Type B pancreatic cell (in vitro differentiated cells): ENCODE measurements at regions not wholly inside any gene's neighbourhood (a gene's known extent, or its start where the extent isn't known, plus 50 kb on each side); places are given as distances from the start of the nearest gene placed in this dataset.

ENCODE experiments used
- DNase-seq: peaks from one replicate; pipeline ENCODE4 v3.0.0; 2021; ENCODE audit warnings: mixed read lengths; ENCODE audit not compliant: unreplicated experiment; ENCODE audit errors: extremely low spot score
- H3K27ac Mint-ChIP-seq: 2 replicates; pipeline ENCODE4 v1.8.0; 2021; ENCODE audit warnings: mild to moderate bottlenecking, mixed read lengths
- H3K27me3 Mint-ChIP-seq: 2 replicates; pipeline ENCODE4 v1.8.0; 2021; ENCODE audit warnings: mixed read lengths
- H3K36me3 Mint-ChIP-seq: 2 replicates; pipeline ENCODE4 v1.8.0; 2021; ENCODE audit warnings: mixed read lengths
- H3K4me1 Mint-ChIP-seq: one replicate; pipeline ENCODE4 v1.8.0; 2021; ENCODE audit warnings: mixed read lengths; ENCODE audit not compliant: unreplicated experiment
- H3K4me3 Mint-ChIP-seq: 2 replicates; pipeline ENCODE4 v1.8.0; 2021; ENCODE audit warnings: mild to moderate bottlenecking, mixed read lengths
- H3K9me3 Mint-ChIP-seq: 2 replicates; pipeline ENCODE4 v1.8.0; 2021; ENCODE audit warnings: mixed read lengths
- TF ChIP-seq, protein P1 (sequence below): fragments of 200-600 bp; sonication (generic); conservative IDR thresholded peaks from 2 replicates; pipeline ENCODE4 v1.5.0; 2021; ENCODE audit warnings: antibody characterized with exemption, mild to moderate bottlenecking

DNA sequence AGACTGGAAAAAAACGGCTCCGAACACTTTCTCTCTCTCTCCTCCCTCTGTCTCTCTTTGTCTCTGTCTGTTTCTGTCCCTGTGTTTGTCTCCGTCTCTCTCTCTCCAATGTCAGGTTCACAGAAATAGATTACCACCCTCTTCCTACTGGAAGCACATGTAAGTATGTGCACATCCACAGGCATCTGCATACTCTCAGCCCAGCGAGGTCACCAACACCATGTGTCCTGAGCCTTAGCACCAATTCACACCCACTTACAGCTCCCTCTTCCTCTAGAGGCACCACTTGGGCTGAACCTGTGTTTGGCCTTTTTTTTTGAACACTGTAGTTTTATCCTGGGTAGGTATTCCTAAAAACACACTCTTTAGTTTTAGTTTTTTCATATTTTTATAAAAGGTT, 130.5 kb downstream of the ETS2 start:
- Mint-ChIP-seq H3K36me3 (no peaks in the 10 kb centered on the region), H3K9me3 (no peaks in the 10 kb centered on the region), H3K27me3 (no peaks in the 10 kb centered on the region), H3K4me3 (no peak overlapping the region), H3K27ac (no peak overlapping the region), H3K4me1 (peaks cover 9% of the 10 kb centered on the region)
- no peak for DNase-seq
- TF ChIP-seq, protein P1, sequence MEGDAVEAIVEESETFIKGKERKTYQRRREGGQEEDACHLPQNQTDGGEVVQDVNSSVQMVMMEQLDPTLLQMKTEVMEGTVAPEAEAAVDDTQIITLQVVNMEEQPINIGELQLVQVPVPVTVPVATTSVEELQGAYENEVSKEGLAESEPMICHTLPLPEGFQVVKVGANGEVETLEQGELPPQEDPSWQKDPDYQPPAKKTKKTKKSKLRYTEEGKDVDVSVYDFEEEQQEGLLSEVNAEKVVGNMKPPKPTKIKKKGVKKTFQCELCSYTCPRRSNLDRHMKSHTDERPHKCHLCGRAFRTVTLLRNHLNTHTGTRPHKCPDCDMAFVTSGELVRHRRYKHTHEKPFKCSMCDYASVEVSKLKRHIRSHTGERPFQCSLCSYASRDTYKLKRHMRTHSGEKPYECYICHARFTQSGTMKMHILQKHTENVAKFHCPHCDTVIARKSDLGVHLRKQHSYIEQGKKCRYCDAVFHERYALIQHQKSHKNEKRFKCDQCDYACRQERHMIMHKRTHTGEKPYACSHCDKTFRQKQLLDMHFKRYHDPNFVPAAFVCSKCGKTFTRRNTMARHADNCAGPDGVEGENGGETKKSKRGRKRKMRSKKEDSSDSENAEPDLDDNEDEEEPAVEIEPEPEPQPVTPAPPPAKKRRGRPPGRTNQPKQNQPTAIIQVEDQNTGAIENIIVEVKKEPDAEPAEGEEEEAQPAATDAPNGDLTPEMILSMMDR = no peak

DNA sequence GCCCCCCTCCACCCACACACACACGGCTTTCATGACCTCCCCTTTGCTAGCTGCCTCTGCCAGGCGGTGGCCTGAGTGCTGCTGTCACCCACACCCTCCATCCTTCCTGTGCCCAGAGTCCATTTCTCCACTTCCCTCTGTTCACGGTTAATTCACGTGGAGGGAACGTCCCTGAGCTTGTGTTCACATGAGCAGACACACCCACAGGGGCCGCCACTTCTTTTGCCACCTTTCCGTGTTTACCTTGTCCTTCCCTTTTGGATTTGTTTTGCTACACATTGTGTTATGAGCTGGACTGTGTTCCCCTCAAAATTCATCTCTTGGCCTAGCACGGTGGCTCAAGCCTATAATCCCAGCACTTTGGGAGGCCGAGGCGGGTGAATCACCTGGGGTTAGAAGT, 128.0 kb downstream of the ETS2 start:
- peaks cover 8% of the 10 kb centered on the region for H3K9me3 Mint-ChIP-seq
- H3K36me3 Mint-ChIP-seq = no peaks in the 10 kb centered on the region
- H3K4me3 Mint-ChIP-seq = no peak overlapping the region
- peaks cover 3% of the 10 kb centered on the region for H3K27me3 Mint-ChIP-seq
- no peak for DNase-seq
- H3K4me1 Mint-ChIP-seq = peaks cover 19% of the 10 kb centered on the region
- TF ChIP-seq, protein P1 = no peak
- no peak overlapping the region for H3K27ac Mint-ChIP-seq

DNA sequence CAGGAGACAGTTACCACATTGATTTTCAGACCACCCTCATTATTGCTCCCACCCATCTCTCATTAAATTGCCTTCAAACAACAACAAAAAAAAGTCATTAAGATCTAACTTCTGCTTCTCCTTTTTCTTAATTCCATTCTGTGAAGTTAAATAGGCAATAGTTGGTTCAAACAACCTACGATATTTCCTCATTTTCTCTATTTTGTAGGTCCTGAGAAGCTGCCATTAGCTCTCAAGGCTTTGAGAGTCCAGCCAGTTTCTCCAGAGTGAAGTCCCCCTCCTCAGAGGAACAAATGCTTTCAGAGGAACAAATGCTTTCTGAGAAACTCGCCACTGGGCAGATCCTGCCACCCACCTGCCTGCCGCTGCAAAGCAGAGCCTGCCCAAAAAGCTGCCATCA, 125.6 kb downstream of the ETS2 start:
- no peak for DNase-seq
- TF ChIP-seq, protein P1 = no peak
- peak overlapping the region; percentile 14 for H3K27ac Mint-ChIP-seq
- H3K27me3 Mint-ChIP-seq = peaks cover 3% of the 10 kb centered on the region
- H3K36me3 Mint-ChIP-seq = no peaks in the 10 kb centered on the region
- no peak overlapping the region for H3K4me3 Mint-ChIP-seq
- peaks cover 8% of the 10 kb centered on the region for H3K9me3 Mint-ChIP-seq
- H3K4me1 Mint-ChIP-seq = peaks cover 12% of the 10 kb centered on the region

DNA sequence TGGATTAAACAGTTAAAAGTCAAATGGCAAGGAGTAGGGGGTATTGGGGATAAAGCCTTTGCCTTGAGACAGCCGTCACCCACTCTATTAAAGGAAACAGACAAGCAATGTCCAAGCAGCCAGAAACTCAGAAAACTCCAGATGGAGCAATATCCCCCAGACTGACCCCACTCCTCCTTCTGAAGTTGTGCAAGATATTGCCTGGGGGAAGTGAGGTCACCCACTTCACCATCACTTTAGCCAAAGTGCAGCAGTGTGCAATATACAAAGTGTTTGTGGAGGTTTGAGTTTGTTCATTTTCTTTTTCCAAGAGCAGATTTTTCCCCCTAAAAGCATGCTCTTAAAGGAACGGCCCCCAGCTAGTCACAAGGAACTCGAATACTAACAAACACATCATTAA, 125.1 kb downstream of the ETS2 start:
- TF ChIP-seq, protein P1 = no peak
- Mint-ChIP-seq H3K36me3 (no peaks in the 10 kb centered on the region), H3K9me3 (peaks cover 8% of the 10 kb centered on the region), H3K27me3 (peaks cover 3% of the 10 kb centered on the region), H3K4me1 (peaks cover 15% of the 10 kb centered on the region), H3K4me3 (no peak overlapping the region), H3K27ac (peak overlapping the region; percentile 14)
- no peak for DNase-seq

DNA sequence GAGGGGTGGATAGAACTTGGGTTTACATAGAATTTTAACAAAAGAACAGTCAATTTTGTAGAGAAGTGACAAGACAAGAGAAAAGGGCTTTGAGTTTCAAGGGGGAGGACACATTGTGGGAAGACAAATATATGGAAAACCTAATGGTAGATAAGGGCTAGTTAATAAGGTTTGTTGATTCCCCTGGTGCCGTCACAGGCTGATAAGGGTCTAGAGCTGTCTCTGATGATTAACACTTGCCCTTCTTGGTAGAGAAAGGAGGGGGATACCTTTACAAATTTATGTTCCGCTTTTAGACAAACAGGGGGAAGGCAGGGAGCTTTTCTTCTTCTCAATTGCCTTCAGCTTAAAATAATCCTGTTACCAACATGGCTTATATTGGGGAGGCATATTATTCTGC, 124.3 kb downstream of the ETS2 start:
- peaks cover 3% of the 10 kb centered on the region for H3K27me3 Mint-ChIP-seq
- TF ChIP-seq, protein P1 = no peak
- no peak overlapping the region for H3K27ac Mint-ChIP-seq
- DNase-seq = no peak
- H3K9me3 Mint-ChIP-seq = peaks cover 8% of the 10 kb centered on the region
- no peaks in the 10 kb centered on the region for H3K36me3 Mint-ChIP-seq
- no peak overlapping the region for H3K4me3 Mint-ChIP-seq
- peaks cover 19% of the 10 kb centered on the region for H3K4me1 Mint-ChIP-seq

DNA sequence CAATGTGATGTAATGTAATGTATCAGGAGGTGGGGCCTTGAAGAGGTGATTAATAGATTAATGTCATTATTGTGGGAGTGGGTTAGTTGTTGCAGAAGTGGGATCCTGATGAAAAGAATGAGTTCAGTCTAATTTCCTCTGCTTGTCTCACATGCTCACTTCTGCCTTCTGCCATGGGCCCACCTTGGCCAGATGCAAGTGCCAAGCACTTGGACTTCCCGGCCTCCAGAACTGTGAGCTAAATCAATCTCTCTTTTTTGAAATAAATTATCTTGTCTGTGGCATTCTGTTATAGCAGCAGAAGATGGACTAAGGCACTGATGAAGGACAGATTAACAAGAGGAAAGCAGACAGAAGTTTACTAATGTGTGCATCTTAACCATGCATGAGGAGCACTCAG, 123.9 kb downstream of the ETS2 start:
- DNase-seq = no peak
- Mint-ChIP-seq H3K27ac (no peak overlapping the region), H3K9me3 (peaks cover 8% of the 10 kb centered on the region), H3K27me3 (peaks cover 3% of the 10 kb centered on the region), H3K4me3 (no peak overlapping the region), H3K4me1 (peaks cover 19% of the 10 kb centered on the region), H3K36me3 (no peaks in the 10 kb centered on the region)
- TF ChIP-seq, protein P1 = no peak
